Fibroblast of pulmonary artery (primary cell): ENCODE measurements at regions not wholly inside any gene's neighbourhood (a gene's known extent, or its start where the extent isn't known, plus 50 kb on each side); places are given as distances from the start of the nearest gene placed in this dataset.

Experiments used
- DNase-seq: peaks from one replicate; pipeline ENCODE4 v3.0.0-alpha.2; 2010; ENCODE audit warnings: low read depth
- H3K4me3 ChIP-seq: replicated peaks from 2 replicates; pipeline ENCODE4 v1.5.1; 2011; ENCODE audit warnings: low read depth, mild to moderate bottlenecking, control low read depth, low read length, moderate library complexity
- CTCF ChIP-seq: IDR thresholded peaks from 2 replicates; pipeline ENCODE4 v1.5.1; 2011; ENCODE audit warnings: mild to moderate bottlenecking, control low read depth, low read length, inconsistent platforms; ENCODE audit errors: missing control alignments

GRCh38 chr15:69786136-69786701 lies 311.5 kb downstream of the TLE3 start:
- no peak for DNase-seq
- no peak overlapping the region for H3K4me3 ChIP-seq
- no peak for TF ChIP-seq CTCF

- TF ChIP-seq CTCF: no peak
- DNase-seq: no peak
Observed at GRCh38 chr15:69787791-69788190, 309.9 kb downstream of the TLE3 start.

GRCh38 chr15:69789648-69790393 lies 307.9 kb downstream of the TLE3 start:
- no peak overlapping the region for H3K4me3 ChIP-seq
- TF ChIP-seq CTCF: no peak
- DNase-seq: no peak

More at GRCh38 chr15:69787791-69788190, 309.9 kb downstream of the TLE3 start:
- no peak overlapping the region for H3K4me3 ChIP-seq

GRCh38 chr15:69790632-69791031 lies 307.1 kb downstream of the TLE3 start:
- DNase-seq: no peak
- TF ChIP-seq CTCF: no peak
- no peak overlapping the region for H3K4me3 ChIP-seq

GRCh38 chr15:69792823-69793222 lies 304.9 kb downstream of the TLE3 start:
- H3K4me3 ChIP-seq: no peak overlapping the region
- no peak for TF ChIP-seq CTCF
- no peak for DNase-seq

GRCh38 chr15:69793431-69793780 lies 304.3 kb downstream of the TLE3 start:
- no peak overlapping the region for H3K4me3 ChIP-seq
- no peak for TF ChIP-seq CTCF
- no peak for DNase-seq
